SH-SY5Y (cell line): ENCODE measurements at regions not wholly inside any gene's neighbourhood (a gene's known extent, or its start where the extent isn't known, plus 50 kb on each side); places are given as distances from the start of the nearest gene placed in this dataset.

Source experiments
- GATA2 ChIP-seq: IDR thresholded peaks from 2 replicates; pipeline ENCODE4 v1.6.1; 2011; ENCODE audit warnings: mild to moderate bottlenecking, low read depth, low read length
- GATA3 ChIP-seq: IDR thresholded peaks from 2 replicates; pipeline ENCODE4 v1.6.1; 2011; ENCODE audit warnings: low read depth, mild to moderate bottlenecking, low read length, moderate library complexity

- no peak for TF ChIP-seq GATA2
- TF ChIP-seq GATA3 = no peak
These were observed 812.2 kb upstream of the CT83 start for GRCh38 chrX:117274965-117275364.
